WI38 (cell line): ENCODE measurements at regions not wholly inside any gene's neighbourhood (a gene's known extent, or its start where the extent isn't known, plus 50 kb on each side); places are given as distances from the start of the nearest gene placed in this dataset.

Experiments used
- H3K4me3 ChIP-seq: 2 replicates; pipeline ENCODE4 v1.5.1; 2011; ENCODE audit warnings: low read depth, mild to moderate bottlenecking, control low read depth, low read length
- CTCF ChIP-seq: IDR thresholded peaks from 2 replicates; pipeline ENCODE4 v1.5.1; 2012; ENCODE audit warnings: low read depth, mild to moderate bottlenecking, control low read depth, low read length

DNA sequence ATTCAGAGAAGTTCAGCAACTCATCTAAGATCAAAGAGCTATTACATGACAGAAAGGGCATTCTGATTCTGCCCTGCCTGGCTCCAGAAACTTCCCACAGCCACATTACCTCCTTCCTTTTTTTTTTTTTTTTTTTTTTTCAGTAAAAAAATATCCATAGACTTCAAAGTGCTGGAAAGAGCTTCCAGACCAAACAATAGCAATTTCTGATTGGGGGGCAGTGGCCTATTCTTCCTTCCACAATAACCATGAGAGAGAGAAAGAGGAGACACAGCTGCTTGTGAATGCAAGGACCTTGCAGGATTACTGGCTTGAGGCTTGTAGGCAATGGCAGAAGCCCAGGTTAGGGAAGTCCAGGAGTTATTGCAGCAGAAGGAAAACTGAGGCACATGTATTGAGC is 151.0 kb upstream of the TOX3 start:
- no peak overlapping the region for H3K4me3 ChIP-seq
- TF ChIP-seq CTCF, result no peak

DNA sequence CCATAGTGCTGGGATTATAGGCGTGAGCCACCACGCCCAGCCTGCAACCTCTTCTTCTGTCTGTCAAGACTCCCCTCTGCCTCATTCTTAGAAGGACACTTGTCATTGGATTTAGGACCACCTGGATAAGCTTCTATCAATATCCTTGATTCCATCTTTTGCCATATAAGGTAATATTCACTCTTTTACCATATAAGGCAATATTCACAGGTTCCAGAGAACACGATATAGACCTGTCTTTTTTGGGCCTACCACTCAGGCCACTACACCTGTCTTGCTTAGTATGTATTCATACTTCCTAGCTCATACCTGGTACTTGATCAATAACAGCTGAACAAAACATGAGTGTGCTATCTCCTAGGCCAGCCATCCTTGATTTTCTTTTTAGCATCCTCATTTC is 149.2 kb upstream of the TOX3 start:
- TF ChIP-seq CTCF, result no peak
- no peak overlapping the region for H3K4me3 ChIP-seq

DNA sequence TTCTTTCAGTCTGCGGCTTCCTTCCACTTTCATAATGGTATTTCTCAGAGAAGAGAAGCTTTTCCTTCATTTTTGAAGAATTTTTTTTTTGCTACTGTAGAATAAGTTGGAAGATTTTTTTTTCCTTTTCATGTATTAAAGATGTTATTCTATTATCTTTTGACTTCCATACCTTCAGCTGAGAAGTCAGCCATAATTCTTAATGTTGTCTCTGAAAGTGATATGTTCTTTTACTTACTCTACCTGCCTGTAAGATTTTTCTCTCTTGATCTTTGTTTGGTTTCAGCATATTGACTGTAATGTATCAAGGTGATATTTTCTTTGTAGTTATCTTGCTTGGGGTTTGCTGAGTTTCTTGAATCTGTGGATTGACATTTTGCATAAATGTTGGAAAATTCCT is 143.5 kb upstream of the TOX3 start:
- no peak overlapping the region for H3K4me3 ChIP-seq
- TF ChIP-seq CTCF, result no peak

DNA sequence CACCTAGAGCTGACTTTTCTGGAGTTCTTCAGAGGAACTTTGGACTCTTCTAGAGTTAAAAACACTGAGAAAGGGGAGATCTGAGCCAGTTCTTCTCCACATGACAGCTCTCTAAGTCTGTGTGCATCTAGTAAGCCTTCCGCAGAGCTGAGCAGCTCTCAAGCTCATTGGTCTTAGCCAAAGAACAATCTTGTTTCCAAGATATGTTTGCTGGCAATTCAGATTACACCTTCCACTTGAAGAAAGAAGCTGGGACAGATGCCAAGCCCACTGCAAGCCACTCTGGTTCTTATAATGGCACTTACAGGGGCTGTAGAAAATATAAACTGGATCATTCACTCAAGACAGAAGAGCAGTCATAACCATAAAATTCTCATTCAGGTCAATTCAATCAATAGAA is 134.1 kb upstream of the TOX3 start:
- no peak overlapping the region for H3K4me3 ChIP-seq
- TF ChIP-seq CTCF, result no peak

- no peak for TF ChIP-seq CTCF
- no peak overlapping the region for H3K4me3 ChIP-seq
Measured at GRCh38 chr16:52677501-52677900, 130.6 kb upstream of the TOX3 start.

DNA sequence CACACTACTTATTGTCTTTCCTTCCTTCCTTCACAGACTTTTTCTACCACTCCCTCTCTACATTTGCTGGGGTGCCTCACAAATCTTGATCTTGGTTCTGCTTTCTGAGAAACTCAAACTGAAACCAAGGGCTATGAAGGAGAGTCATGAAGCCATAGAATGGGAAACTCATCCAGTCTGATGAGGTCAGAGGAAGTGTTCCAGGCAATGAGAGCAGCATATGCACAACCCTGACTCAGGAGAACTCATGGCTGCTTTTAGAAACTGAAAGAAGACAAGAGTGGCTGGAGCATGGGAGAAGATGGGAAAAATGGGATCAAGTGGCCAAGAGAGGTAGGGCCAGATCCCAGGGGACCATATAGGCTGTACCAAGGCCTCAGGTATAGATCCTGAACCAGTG is 130.0 kb upstream of the TOX3 start:
- no peak overlapping the region for H3K4me3 ChIP-seq
- TF ChIP-seq CTCF, result no peak

DNA sequence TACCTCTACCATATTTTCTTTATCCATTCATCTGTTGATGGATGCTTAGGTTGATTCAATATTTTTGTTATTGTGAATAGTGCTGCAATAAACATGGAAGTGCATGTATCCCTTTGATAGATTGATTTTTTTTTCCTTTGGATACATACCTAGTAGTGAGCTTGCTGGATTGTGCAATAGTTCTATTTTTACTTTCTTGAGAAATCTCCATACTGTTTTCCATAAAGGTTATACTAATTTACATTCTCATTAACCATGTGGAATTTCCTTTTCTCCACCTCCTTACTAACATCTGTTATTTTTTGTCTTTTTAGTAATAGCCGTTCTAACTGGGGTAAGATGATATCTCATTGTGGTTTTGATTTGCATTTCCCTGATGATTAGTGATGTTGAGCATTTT is 124.6 kb upstream of the TOX3 start:
- no peak for TF ChIP-seq CTCF
- no peak overlapping the region for H3K4me3 ChIP-seq
